ENCODE measurements at regions not wholly inside any gene's neighbourhood (a gene's known extent, or its start where the extent isn't known, plus 50 kb on each side); places are given as distances from the start of the nearest gene placed in this dataset.

DNA sequence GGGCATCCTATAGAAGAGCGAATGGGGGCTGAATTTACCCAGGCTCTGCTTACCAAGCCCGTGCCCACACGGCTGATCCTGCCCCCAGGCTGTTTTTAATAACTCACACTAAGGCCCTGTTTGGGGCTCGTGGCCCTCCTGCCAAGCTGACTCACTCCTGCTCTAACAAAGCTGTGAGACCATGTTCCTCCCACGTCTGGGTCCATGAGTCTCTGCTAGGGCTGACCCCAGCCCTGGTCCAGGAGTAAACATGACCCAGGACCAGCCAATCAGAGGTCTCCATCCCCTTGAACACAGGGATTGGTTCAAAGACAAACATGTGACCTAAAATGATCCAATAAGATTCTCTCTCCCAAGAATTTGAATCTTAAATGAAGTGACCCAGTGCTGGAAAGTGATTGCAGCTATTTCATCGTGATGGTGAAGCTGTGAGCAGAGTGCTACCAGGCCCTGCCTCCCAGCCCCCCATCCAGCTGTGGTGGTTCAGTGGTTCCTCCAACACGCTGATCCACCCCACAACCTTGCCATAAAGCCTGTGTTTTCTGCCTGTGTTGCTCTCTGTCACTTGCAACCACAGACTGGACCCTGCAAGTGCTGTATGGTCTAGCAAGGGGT is 57.2 kb downstream of the C16orf82 start:
- ATAC-seq (no peak), DNase-seq (no peak)
- intact Hi-C loops (cut with DNase I), result no loop called here

DNA sequence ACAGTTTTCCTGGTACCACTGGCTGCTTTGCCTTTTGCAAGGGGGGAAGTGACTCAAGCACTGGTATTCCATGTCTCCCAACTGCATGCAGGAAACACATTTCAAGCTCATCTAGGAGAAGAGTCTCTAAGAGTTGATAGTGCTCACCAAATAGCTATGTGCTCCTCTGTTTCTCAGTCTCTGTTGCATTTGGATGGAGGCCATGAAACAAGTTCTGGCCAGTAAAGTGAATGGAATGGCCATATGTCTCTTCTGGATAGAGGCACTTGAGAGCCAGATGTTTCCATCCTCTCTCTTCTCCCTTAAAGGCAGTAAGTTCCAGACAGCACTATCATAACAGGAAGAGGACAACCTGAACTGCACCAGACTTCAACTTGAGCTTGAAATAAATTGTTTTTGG is 60.6 kb downstream of the C16orf82 start:
- intact Hi-C loops (cut with DNase I), result no loop called here
- no peak for DNase-seq
- ATAC-seq, result no peak

DNA sequence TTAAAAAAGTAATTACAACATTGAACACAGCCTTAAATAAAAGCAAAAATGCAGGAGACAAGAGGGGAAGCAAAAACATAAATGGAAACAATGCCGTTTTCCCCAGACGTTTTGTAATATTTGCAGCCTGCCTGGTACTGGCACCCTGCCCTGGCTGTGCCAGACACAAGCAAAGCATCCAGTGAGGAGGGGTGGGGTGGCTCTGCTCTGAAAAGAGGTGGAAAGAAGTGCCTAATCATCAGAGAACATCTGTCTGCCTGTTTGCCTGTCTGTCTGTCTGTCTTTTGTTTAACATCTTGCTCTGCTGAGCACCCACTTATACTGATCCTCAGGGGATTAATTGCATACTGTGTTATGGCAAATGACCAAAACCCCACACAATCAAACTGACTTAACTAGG is 62.7 kb downstream of the C16orf82 start:
- ATAC-seq (no peak), DNase-seq (no peak)
- intact Hi-C loops (cut with DNase I), result no loop called here

DNA sequence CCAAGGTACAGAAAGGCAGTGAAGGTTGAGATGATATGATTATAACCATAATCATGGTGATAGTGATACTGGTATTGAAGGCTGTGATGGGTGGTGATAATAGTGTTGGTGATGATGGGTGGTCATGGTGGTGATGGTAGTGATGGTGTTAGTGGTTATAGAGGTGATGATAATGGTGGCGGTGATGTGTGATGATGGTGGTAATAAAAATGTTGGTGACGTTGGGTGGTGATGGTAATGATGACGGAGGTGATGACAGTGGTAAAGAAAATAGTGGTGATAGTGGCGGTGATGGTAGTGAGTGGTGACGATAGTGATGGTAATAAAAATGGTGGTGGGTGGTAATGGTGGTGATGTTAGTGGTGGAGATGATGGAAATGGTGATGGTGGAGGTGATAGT is 65.1 kb upstream of the KDM8 start:
- intact Hi-C loops (cut with DNase I), result no loop called here
- ATAC-seq (no peak), DNase-seq (no peak)

DNA sequence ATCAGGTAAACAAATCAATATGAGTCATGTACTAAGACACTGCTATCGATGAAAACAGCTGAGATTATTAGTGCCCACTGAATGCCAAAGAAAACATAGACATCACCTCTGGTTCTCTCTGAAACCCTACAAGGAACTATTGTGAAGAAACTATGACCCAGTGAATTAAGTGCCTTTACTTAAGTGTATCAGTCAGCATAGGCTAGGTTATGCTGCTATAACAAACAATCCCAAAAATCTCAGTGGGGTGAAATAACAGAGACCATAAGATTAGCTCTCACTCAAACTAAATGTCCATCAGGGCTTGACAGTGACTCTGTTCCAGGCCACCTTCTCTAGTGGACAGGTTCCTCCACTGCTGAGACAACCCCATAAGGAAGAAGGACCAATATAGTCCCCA is 57.7 kb upstream of the KDM8 start:
- intact Hi-C loops (cut with DNase I), result no loop called here
- ATAC-seq (no peak), DNase-seq (no peak)

DNA sequence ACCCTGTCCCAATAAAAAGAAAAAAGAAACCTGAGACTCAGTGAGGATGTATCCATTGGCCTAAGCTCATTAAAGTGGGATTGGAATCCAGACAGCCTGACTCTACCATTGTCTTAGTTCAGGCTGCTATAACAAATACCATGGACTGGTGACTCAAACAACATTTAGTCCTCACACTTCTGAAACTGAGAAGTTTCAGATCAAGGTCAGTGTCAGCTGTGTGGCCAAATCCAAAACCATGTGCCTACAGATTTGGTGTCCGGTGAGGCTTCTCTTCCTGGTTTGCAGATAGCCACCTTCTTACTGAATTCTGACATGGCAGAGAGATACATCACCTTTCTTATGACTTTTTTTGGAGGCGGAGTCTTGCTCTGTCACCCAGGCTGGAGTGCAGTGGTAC is 53.3 kb upstream of the KDM8 start:
- ATAC-seq (no peak), DNase-seq (no peak)
- intact Hi-C loops (cut with DNase I), result loop anchor here in 1 of 2 donors (5.0 kb wide), 1 partner anchor 307 kb away; no protein-coding TSS in a partner anchor

DNA sequence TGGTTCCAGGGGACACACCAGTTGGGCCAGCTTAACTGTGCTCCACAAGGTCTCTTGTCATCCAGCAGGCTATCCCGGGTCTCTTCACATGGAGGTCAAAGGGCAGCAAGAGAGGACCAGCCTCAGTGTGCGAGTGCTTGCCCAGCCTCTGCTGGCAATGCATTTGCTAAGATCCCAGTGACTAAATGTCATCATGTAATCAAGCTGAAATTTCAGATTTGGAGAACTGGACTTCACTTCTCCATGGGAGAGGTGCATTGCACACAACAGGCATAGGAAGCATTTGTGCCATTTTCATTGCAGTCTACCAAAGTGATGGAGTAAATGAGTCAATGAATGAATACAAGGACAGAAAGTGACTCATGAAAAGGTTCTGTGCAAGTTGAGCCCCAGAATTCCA is 51.2 kb upstream of the KDM8 start:
- ATAC-seq (no peak), DNase-seq (no peak)
- intact Hi-C loops (cut with DNase I), result loop anchor here in 1 of 2 donors (5.0 kb wide), 1 partner anchor 305 kb away; no protein-coding TSS in a partner anchor

DNA sequence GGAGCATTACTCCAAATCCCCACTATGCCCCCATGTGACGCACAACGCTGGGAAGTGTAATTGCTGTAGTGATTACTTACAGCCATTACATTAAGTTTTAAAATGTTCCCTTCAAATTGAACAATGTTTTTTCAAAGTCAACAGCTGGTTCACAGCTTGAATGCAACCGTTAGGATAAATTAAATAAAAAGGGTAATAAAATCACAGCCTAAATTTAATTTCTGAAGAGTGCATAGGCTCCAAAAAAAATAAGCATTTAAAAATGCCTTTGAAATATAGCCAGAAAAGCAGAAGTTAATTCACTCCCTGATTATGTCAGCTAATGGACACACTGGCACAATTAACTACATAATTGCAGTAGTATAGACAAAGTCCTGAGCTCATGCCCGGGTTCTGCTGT is 50.5 kb upstream of the KDM8 start:
- intact Hi-C loops (cut with DNase I), result loop anchor here in 1 of 2 donors (5.0 kb wide), 1 partner anchor 304 kb away; no protein-coding TSS in a partner anchor
- ATAC-seq (no peak), DNase-seq (no peak)
